Limb (tissue), 2 donors: ENCODE measurements at regions not wholly inside any gene's neighbourhood (a gene's known extent, or its start where the extent isn't known, plus 50 kb on each side); places are given as distances from the start of the nearest gene placed in this dataset.

ENCODE experiments used
- DNase-seq, 2 donors: peaks; one replicate each; pipeline ENCODE4 v3.0.0-alpha.2; 2016; ENCODE audit errors: extremely low spot score in 2 of 2

- DNase-seq = peak in 1 of 2 donors; percentile 75
Observed at GRCh38 chr5:124236361-124237205, 509.9 kb downstream of the ZNF608 start.

- DNase-seq = no peak
Observed at GRCh38 chr5:124235576-124235975, 510.9 kb downstream of the ZNF608 start.

DNA sequence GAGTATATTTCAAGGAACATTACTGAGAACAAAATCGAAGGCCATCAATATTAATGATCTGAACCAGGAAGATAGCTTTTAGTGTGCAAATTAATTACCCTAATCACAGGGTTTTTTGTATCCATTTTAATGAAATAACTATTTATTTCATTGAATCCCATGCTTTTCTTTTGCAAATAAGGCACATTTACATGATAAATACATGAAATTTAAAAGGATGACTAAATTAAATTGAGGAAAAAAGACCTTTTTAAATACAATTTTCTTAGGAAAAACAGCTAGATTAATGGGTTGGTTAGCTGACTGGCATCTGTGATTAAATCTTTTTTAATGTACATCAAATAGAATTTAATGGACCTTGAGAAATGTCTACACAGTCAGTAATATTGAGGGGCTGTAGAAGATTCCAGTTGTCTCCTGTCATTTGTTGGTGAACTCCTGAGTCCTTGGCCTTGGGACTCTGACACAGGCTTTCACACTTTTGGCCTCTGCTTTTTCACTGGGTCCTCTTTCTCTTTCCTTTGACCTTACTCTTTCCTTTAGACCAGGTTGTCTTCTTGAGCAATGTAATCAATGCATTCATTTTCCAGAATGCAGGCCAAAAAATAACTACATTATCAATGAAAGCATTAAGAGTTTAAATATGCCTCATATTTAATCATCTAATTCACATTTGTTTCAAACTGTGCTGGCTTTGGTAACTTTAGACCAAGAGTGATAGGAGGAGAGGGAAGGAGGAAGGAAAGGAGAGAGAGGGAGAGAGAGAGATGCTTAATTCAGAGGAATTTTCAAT is 511.5 kb downstream of the ZNF608 start:
- DNase-seq = no peak

- DNase-seq = peak in 1 of 2 donors; percentile 49
Observed at GRCh38 chr5:124234022-124234769, 512.2 kb downstream of the ZNF608 start.

- no peak for DNase-seq
Observed at GRCh38 chr5:124232515-124232914, 513.9 kb downstream of the ZNF608 start.

DNA sequence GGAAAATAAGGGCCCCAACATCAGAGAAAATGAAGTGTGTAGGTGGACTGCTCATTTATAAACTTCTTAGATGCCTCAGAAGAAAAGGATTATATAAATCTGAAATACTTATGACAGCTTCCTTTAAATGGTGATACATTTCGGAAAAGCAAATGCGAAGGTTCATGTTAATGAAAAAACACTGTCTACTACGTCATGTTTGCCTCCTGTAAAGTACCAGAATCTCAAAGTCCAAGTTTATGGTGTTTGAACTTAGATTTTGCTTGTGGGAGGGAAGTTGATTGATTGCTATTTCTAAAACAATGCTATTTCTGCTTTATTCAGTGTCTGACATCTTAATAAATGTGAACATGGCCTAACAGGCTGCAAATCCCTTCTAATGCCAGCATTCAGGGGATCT is 514.6 kb downstream of the ZNF608 start:
- no peak for DNase-seq

DNA sequence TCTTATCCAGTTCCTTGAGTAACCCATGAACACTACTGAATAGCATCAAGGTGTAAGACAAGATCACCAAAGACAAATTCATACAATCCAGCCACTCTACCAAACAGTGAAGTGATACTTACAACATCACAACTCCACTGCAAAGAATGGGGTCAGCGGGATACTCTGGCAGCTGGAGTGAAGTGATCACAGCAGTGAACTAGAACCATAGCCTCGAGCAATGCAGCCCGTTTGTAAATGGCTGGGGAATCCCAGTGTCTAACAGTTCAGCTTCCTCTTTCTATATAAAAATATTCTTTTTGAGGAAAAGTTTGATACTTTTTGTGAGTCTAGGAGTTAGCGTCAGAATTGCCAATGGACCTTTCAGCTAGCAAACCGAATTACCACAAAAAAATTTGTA is 515.2 kb downstream of the ZNF608 start:
- no peak for DNase-seq

GRCh38 chr5:124230456-124230855 is 516.0 kb downstream of the ZNF608 start:
- no peak for DNase-seq

DNA sequence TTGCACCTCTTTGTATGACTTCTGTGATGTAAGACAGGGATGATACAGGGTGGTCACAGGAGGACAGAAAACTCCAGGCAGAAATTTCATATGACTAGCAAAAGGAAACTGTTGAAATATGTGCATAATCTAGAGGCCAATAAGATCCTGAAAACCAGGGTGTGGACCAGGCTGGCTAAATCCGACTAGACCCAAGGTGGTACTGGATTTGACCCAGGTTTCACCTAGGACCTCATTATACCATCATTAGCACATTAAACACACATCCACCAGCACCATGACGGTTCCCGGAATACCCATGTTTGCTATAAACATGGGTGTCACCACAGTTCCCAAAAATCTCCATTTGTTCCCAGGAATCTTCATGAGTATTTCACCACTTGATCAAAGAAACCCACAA is 517.1 kb downstream of the ZNF608 start:
- no peak for DNase-seq

- no peak for DNase-seq
Observed at GRCh38 chr5:124227914-124228313, 518.5 kb downstream of the ZNF608 start.

GRCh38 chr5:124220418-124220817 is 526.0 kb downstream of the ZNF608 start:
- DNase-seq = no peak

- DNase-seq = no peak
Observed at GRCh38 chr5:124212934-124213333, 533.5 kb downstream of the ZNF608 start.

DNA sequence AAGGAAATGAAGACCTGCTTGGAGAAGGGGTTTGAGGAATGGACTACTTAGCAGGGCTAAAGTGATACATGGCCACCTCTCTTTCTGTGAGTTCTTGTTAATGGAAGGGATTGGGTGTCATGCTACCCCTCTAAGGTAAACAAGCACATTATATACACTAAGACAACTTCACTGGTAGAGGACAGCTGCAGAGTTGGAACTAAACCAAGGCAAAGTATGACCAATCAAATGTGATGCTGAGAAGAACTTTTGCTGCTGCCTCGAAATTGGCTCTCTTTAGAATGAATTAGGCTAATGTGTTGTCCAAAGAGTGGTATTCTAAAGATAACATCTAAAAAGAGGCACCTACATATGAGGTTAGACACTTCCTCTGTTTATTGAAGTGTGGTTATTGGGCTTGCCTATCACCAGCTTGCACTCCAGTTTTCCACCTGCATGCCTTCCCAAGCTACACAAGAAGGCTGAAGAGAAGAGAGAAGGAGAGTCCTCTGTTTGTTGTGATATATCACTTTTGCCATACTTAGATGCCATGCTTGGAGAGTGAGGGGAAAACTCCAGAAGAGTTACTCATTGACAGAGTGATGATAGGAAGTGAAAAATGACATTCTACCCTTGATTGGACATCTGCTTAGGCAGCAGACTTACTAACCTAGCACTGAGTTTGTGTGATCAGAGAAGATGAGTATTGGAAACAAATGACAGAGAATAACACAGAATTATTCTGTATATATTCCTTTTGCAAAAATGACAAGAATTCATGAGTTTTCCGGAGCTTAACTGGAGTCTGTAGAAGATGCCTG is 536.1 kb downstream of the ZNF608 start:
- DNase-seq = no peak

DNA sequence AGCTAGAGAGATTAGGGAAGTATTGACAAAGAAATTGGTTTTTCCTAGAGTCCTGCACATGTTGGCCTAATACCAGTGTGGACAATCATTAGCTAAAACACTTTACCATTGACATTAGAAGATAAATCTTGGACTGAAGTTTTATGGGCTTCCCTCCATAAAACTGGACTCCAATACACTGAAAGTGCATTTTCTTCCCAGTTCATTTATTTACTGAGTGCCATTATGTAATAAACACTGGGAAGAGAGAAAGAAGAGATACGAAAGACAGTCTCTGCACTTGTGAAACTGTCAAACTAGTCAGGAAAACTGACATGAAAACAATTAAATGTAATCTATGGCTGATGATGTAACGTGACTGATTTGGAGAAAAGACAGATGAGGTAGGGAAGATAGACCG is 539.3 kb downstream of the ZNF608 start:
- no peak for DNase-seq

DNA sequence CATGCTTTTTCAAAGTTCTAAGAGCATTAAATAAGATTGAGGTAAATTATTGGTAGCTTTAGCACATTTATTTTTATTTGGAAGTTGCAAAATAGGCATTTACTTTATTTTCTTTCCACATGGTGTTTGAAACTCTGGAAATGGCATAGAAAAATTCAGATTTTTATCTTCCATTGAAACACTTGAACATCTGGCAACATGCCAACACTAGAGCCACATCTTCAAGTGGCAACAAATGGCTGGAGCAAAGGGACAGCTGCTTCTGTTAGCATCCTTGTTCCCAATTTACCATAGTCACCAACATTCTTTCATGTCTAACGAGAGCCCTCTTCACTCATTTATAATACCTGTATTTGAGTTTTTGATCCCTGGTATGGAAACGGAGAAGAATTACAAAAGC is 539.9 kb downstream of the ZNF608 start:
- no peak for DNase-seq

DNA sequence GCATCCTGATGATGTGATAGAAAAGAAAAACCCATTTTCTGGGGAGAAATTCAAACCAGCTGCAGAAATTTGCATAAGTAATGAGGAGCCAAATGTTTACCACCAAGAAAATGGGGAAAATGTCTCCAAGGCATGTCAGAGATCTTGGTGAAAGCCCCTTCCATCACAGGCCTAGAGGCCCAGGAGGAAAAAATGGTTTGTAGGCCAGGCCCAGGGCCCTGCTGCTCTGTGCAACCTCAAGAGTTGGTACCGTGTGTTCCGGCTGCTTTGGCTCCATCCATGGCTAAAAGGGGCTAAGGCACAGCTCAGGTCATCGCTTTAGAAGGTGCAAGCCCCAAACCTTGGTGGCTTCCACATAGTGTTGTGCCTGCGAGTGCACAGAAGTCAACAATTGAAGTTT is 543.1 kb downstream of the ZNF608 start:
- no peak for DNase-seq

GRCh38 chr5:124200381-124200780 is 546.1 kb downstream of the ZNF608 start:
- no peak for DNase-seq

- DNase-seq = no peak
Observed at GRCh38 chr5:124199893-124200292, 546.5 kb downstream of the ZNF608 start.

- no peak for DNase-seq
Observed at GRCh38 chr5:124195411-124195810, 551.0 kb downstream of the ZNF608 start.

- no peak for DNase-seq
Observed at GRCh38 chr5:124194282-124194681, 552.2 kb downstream of the ZNF608 start.

GRCh38 chr5:124193371-124193789 is 553.1 kb downstream of the ZNF608 start:
- no peak for DNase-seq
